Colonic mucosa (tissue), 4 donors: ENCODE measurements at regions not wholly inside any gene's neighbourhood (a gene's known extent, or its start where the extent isn't known, plus 50 kb on each side); places are given as distances from the start of the nearest gene placed in this dataset.

Experiments
- DNase-seq: peaks from one replicate; pipeline ENCODE4 v3.0.0-alpha.2; 2020
- H3K27ac ChIP-seq: fragments of 200-600 bp; one replicate; pipeline ENCODE4 v1.8.0; 2021
- H3K27me3 ChIP-seq: fragments of 200-600 bp; one replicate; pipeline ENCODE4 v1.8.0; 2021
- H3K36me3 ChIP-seq: fragments of 200-600 bp; one replicate; pipeline ENCODE4 v1.8.0; 2021
- H3K4me1 ChIP-seq: fragments of 200-600 bp; one replicate; pipeline ENCODE4 v1.8.0; 2021; ENCODE audit warnings: mild to moderate bottlenecking
- H3K4me3 ChIP-seq: fragments of 200-600 bp; one replicate; pipeline ENCODE4 v1.8.0; 2021
- H3K9ac ChIP-seq, 2 donors: one replicate each; pipeline ENCODE4 v1.7.0; 2013; ENCODE audit warnings: control low read depth in 2 of 2, low read depth in 2 of 2, low read length in 2 of 2
- H3K9me3 ChIP-seq: fragments of 200-600 bp; one replicate; pipeline ENCODE4 v1.8.0; 2021
- intact Hi-C: fragments of 100-400 bp; cut with DNase I; formaldehyde crosslinking; loops from one replicate; pipeline ENCODE4 v1.14.1; 2022
- TF ChIP-seq, protein P1 (sequence below): fragments of 200-600 bp; IDR thresholded peaks from one replicate; pipeline ENCODE4 v1.8.0; 2022; ENCODE audit warnings: antibody characterized with exemption, mild to moderate bottlenecking
- donor health status: healthy.
- donor health status: DM: no; HTN: no; CAD: no.
- donor health status: DM: no; HTN: no; CAD: no.

DNA sequence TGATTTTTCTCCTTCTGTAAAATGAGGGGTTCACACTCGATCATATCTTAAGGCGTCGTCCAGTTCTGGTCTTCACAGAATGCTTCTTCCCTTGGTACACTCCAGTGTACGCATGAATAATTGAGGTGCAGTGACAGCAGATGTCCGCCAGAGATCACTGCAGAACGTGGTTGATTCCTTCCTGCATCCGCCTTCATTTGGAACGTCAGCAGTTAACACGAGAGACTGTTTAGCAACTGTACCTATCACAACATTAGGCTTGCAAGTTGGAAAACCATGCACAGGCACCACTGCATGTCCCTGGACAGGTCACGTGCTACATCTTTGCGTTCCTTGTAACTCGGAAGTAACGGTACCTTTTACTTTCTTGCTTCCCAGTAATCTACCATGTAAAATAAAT is 66.0 kb upstream of the GEMIN8 start:
- Histone ChIP-seq H3K27me3 (peaks cover 4% of the 10 kb centered on the region), H3K36me3 (no peaks in the 10 kb centered on the region), H3K27ac (no peak overlapping the region), H3K9me3 (no peaks in the 10 kb centered on the region), H3K9ac (no peak overlapping the region), H3K4me3 (no peak overlapping the region), H3K4me1 (no peaks in the 10 kb centered on the region)
- TF ChIP-seq, protein P1, sequence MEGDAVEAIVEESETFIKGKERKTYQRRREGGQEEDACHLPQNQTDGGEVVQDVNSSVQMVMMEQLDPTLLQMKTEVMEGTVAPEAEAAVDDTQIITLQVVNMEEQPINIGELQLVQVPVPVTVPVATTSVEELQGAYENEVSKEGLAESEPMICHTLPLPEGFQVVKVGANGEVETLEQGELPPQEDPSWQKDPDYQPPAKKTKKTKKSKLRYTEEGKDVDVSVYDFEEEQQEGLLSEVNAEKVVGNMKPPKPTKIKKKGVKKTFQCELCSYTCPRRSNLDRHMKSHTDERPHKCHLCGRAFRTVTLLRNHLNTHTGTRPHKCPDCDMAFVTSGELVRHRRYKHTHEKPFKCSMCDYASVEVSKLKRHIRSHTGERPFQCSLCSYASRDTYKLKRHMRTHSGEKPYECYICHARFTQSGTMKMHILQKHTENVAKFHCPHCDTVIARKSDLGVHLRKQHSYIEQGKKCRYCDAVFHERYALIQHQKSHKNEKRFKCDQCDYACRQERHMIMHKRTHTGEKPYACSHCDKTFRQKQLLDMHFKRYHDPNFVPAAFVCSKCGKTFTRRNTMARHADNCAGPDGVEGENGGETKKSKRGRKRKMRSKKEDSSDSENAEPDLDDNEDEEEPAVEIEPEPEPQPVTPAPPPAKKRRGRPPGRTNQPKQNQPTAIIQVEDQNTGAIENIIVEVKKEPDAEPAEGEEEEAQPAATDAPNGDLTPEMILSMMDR: peak; percentile 35
- intact Hi-C loops: loop anchor here (5.0 kb wide), 1 partner anchor 1047 kb away; no protein-coding TSS in a partner anchor
- peak; percentile 22 for DNase-seq

DNA sequence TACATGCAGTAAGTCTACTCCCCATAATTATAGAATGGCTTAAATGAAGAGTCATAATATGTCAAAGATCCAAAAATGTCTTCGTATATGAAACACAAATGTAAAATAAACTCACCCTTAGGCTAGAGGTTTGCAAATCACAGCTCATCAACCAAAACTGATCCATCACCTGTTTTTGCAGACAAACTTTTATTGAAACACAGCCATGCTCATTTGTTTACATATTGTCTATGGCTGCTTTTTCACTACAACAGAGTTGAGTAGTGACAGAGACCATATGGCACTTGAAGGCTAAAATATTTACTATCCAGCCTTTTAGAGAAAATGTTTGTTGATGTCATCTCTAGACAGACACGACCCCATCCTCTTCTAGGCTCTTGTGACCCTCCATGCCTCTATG is 64.5 kb upstream of the GEMIN8 start:
- Histone ChIP-seq H3K27ac (no peak overlapping the region), H3K27me3 (peaks cover 4% of the 10 kb centered on the region), H3K9me3 (no peaks in the 10 kb centered on the region), H3K36me3 (no peaks in the 10 kb centered on the region), H3K9ac (no peak overlapping the region), H3K4me3 (no peak overlapping the region), H3K4me1 (no peaks in the 10 kb centered on the region)
- TF ChIP-seq, protein P1: no peak
- intact Hi-C loops: no loop called here
- DNase-seq: no peak

DNA sequence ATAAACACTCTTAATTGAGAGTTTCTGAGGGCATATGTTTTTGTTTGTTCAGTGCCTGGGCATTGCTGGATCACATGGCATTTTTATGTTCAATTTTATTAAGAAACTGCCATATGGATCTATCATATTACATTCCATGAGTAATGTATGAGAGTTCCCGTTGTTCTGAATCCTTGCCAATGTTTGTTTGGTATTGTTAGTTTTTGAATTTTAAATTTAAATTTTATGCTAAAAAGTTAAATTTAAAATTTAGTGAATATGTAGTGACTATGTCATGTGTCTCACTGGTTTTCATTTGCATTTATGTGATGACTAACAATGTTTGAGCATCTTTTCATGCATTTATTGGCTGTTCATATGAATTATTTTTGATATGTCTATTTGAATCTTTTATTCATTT is 54.8 kb upstream of the GEMIN8 start:
- Histone ChIP-seq H3K4me1 (no peaks in the 10 kb centered on the region), H3K9ac (no peak overlapping the region), H3K27me3 (no peaks in the 10 kb centered on the region), H3K4me3 (no peak overlapping the region), H3K9me3 (no peaks in the 10 kb centered on the region), H3K36me3 (no peaks in the 10 kb centered on the region), H3K27ac (no peak overlapping the region)
- TF ChIP-seq, protein P1: no peak
- no peak for DNase-seq
- intact Hi-C loops: no loop called here

DNA sequence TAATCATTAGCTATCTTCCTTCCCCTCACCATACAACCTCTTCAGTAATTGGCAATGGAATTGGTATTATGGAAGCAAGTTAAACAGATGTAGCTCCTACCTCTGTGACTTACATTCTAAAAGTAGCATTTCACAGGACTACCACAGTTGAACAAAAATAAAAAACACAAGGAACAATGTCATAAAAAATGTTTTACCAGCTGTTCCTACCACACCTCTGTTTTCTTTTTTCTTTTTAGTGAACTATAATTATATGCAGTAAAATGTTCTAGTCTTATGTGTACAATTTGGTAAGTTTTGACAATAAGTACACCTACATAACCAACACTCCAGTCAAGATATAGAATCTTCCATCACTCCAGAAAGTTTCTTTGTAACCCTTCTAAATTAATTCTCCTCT is 54.1 kb upstream of the GEMIN8 start:
- TF ChIP-seq, protein P1: no peak
- intact Hi-C loops: no loop called here
- Histone ChIP-seq H3K36me3 (no peaks in the 10 kb centered on the region), H3K9me3 (no peaks in the 10 kb centered on the region), H3K27ac (no peak overlapping the region), H3K9ac (no peak overlapping the region), H3K4me1 (no peaks in the 10 kb centered on the region), H3K27me3 (no peaks in the 10 kb centered on the region), H3K4me3 (no peak overlapping the region)
- DNase-seq: no peak

DNA sequence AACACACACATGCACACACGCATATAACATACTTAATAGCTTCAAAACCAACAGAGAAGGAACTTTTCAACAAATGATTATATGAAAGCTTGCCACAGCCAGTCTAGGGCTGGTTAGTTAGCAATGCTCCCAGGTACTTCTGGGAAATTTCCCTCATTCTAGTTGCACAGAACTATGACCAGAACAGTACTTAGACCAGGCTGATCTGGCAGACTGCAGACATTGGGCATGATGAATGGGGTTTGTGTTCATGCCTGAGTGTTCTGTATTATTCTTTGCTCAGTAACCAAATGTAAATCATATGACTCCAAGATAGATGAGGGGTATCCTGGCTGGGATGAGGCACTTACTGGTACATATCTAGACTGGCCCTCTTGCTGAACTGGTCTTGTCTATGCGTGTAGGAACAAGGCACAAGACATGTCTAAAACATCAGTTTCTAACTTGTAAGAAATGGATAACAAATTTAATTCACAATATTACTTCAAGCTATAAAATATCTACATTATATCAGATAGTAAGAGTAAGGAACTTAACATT is 50.3 kb upstream of the GEMIN8 start:
- TF ChIP-seq, protein P1: no peak
- Histone ChIP-seq H3K27me3 (no peaks in the 10 kb centered on the region), H3K4me3 (no peak overlapping the region), H3K36me3 (no peaks in the 10 kb centered on the region), H3K9ac (no peak overlapping the region), H3K9me3 (no peaks in the 10 kb centered on the region), H3K4me1 (no peaks in the 10 kb centered on the region), H3K27ac (no peak overlapping the region)
- no peak for DNase-seq
- intact Hi-C loops: no loop called here
